HG03095 (cell line): ENCODE measurements at regions not wholly inside any gene's neighbourhood (a gene's known extent, or its start where the extent isn't known, plus 50 kb on each side); places are given as distances from the start of the nearest gene placed in this dataset.
"Not testable (repeated sequence)": the region's sequence is repeated elsewhere in the genome, so short reads cannot be mapped to it uniquely, and the experiment has no call there.

Source experiments
- ATAC-seq: cut with Tn5 transposase; IDR thresholded peaks from one replicate; pipeline ENCODE4 v1.9.1; 2021; ENCODE audit warnings: moderate library complexity; ENCODE audit not compliant: unreplicated experiment

- no peak for ATAC-seq
Measured at GRCh38 chr10:45520476-45520875, 146.5 kb downstream of the ALOX5 start.

- ATAC-seq = no peak
Measured at GRCh38 chr10:45518741-45519140, 144.7 kb downstream of the ALOX5 start.

DNA sequence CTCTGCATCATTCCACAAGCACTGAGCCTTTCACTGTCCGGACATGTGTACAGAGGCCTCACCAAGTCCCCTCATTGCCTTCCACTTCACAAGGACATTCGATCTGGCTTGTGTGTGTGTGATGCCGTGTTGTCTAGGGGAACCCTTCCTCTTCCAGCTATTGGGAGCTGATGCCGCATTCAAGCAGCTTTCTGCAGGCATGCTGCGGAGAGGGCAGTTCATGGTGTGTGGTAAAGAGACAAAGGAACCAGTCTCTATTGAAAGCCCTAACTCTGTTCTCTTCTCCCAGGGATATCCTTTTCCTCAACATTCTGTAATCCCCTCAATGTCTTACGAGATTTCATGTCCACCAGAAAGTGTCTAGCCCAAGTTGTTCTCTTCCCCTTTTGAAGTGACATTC, 141.6 kb downstream of the ALOX5 start:
- ATAC-seq = no peak

DNA sequence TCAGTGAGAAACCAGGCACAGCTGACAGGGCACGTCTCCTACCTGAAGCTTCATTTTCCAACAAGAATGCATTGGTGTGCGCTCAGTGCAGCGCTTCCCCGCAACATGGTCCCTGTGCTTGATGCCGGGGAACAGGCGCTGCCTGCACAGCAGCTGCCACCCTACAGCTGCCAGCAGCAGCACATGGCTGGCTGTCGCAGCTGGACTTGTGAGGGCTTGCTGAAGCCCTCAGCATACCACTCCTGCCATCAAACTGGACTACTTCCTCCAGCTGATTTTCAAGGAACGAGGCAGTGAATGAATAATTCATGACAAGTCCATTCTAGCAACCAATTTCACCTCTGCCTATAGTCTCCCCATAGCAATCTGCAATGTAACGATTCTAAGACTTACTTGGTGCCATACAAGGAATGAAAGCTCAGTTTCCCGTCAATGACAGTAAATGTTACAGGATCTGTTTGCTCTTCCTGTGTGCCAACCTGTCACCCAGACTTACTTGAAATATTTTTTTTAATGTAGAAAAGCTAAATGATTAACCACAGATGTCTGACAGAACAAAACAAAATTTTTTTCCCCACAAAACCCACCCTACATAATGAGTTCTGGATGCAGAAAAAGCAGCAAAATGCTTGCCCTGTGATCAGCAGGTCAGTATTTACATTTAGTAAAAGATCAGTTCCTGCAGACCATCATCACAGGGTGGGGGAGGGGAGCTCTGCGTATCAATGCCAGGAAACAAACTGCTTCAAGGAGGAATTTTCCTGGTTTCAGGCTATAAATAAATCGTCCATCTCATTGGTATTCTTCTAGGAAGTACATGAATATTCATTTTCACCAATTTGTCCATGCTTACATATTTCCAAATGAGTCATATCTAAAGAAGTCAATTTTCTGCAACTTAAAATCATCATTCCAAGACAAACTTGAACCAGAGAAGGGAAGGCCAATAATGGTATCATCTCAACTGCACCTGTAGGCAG, 140.6 kb downstream of the ALOX5 start:
- no peak for ATAC-seq

DNA sequence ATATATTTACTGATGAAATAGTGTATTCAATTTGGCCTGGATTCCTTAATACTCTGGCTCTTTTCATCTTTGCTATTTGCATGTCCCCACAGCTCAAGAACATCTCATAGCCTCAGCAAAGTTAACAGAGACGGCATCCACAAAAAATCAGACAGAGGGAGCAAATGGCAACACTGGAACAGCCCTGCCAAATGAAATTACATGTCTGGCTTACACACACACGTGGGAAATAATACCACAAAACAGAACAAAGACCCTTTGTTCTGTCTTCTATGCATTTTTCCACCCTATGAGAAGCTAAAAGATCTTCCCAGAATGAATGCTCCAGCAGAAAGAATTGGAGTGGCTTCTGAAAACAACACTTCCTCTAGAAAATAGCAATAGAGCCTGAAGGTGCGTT, 139.5 kb downstream of the ALOX5 start:
- no peak for ATAC-seq

- ATAC-seq = not testable (repeated sequence)
Measured at GRCh38 chr10:45511926-45512325, 137.9 kb downstream of the ALOX5 start.

- no peak for ATAC-seq
Measured at GRCh38 chr10:45509491-45509890, 135.5 kb downstream of the ALOX5 start.

- no peak for ATAC-seq
Measured at GRCh38 chr10:45505311-45505710, 131.3 kb downstream of the ALOX5 start.

DNA sequence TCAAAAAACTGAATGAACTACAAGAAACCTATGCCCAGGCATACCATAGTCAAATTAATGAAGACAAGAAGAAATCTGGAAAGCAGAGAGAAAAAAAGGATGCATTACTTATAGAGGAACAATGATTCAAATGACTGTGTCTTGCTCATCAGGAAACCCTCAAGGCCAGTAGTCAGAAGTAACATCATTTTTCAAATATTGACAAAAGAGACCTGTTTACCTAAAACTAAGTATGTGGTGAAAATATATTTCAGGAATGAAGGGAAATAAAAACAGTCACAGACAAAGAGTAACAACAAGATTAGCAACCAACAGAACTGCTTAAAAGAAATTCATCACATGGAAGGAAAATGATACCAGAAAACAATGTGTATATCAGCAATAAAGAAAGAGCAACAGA, 128.4 kb downstream of the ALOX5 start:
- ATAC-seq = no peak

GRCh38 chr10:45501791-45502190, 127.8 kb downstream of the ALOX5 start:
- no peak for ATAC-seq

- no peak for ATAC-seq
Measured at GRCh38 chr10:45500798-45501197, 126.8 kb downstream of the ALOX5 start.

DNA sequence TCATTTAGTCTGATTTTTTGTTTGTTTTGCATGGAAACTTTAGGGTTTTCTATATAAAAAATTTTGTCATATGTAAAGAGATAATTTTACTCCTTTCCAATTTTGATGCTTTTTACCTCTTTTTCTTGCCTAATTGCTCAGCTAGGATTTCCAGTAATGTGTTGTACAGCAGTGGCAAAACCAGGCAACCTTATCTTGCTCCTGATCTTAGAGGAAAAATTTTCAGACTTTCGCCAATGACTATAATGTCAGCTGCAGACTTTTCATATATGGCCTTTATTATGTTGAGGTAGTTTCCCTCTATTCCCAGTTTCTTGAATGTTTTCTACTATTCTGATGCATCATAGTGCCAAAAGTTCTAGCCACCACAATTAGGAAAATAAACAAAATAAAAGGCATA, 126.3 kb downstream of the ALOX5 start:
- no peak for ATAC-seq

DNA sequence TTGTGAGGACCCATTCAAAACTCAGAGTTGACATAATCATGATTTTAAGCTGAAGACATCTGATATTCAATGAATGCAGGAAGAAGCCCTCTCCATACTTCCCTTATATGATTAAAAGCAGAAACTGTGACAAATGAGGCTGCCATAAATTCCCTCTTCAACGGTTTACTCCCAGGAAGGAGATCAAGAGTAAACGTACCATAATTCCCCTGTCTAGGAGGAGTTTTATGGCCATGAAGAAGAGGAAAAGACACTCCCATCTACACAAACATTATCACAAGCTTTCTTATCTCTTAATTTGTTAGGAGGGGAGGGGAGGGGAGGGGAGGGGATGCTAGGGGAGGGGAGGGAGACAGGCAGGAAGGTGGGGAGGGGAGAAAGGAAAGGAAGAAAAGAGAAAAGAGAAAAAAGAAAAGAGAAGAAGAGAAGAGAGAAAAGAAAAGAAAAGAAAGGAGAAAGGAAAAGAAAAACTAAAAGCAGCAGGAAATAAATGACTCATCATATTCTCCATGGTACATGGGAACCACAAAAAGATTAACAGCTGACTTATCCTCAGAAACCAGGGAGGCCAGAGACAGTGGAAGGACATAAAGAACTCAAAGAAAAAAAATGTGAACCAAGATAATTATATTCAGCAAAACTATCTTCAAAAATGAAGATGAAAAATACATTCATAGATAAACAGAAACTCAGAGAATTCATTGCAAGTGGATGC, 121.6 kb downstream of the ALOX5 start:
- no peak for ATAC-seq
